ENCODE measurements at regions not wholly inside any gene's neighbourhood (a gene's known extent, or its start where the extent isn't known, plus 50 kb on each side); places are given as distances from the start of the nearest gene placed in this dataset.

DNA sequence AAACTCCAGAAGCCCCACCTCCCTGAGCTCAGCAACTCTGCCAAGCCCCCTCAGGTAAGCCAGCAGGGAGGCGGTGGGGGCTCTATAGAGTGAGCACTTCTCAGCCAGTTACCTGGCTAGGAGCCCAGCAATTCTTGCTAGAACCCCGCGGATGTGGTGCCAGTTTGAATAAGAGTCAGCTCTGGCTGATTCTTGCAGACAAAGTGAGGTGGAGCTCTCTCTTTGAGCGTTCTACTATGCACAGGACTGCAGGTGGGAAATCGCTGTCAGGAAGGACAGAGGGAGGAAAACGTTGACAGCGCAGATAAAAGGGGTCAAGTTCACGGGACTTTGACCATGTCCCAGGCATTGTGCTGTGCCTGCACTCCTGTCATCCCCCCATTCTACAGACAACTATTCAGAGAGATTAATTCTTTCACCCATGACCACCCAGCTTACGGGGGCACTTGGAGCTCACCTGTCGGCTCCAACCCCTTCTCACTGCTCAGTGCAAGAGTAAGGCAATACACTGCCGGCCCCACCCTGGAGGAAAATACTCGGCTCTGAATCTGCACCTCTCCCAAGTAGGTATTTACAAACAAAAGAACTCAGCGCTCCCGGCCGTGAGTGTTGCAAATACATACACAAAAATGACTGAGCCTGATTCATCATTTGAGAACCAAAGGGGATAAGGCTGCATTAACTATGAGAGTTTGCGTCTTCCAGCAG is 92.9 kb downstream of the ANKRD60 start:
- Histone ChIP-seq H3K4me1 (ENCODE audit: insufficient read depth) (peaks cover 18% of the 10 kb centered on the region), H3K36me3 (ENCODE audit: insufficient read depth) (no peaks in the 10 kb centered on the region), H3K4me3 (no peak overlapping the region), H4K20me1 (replicated peaks; ENCODE audit: insufficient read depth) (no peaks in the 10 kb centered on the region), H3K79me2 (replicated peaks; ENCODE audit: insufficient read depth) (no peaks in the 10 kb centered on the region), H3K27ac (ENCODE audit: low read depth) (no peak overlapping the region), H3F3A (replicated peaks; ENCODE audit: low read depth) (no peaks in the 10 kb centered on the region), H3K27me3 (ENCODE audit: insufficient read depth) (no peaks in the 10 kb centered on the region), H3K9me2 (ENCODE audit: insufficient read depth) (no peaks in the 10 kb centered on the region), H3K4me2 (no peak overlapping the region), H2AFZ (no peak overlapping the region)
- Mint-ChIP-seq H3K9me3 (no peaks in the 10 kb centered on the region), H3K27me3 (ENCODE audit: insufficient read depth, low read depth, poor library complexity) (peaks cover 10% of the 10 kb centered on the region), H3K4me1 (peaks cover 35% of the 10 kb centered on the region), H3K36me3 (ENCODE audit: low read depth) (no peaks in the 10 kb centered on the region), H3K27ac (no peak overlapping the region), H3K4me3 (peak overlapping the region; percentile 6; the same call in 1 of the 3 replicates)
- ATAC-seq (peak; percentile 47), DNase-seq (ENCODE audit: low spot score) (no peak)
- TF ChIP-seq STAT1 (IDR thresholded peaks at IDR 0.05; ENCODE audit: unreplicated experiment) (no peak), POLR2AphosphoS5 (IDR thresholded peaks at IDR 0.05; ENCODE audit: low read depth) (no peak), JUNB (IDR thresholded peaks at IDR 0.05; ENCODE audit: unreplicated experiment) (no peak), ZNF114 (CRISPR knock-in tag; IDR thresholded peaks at IDR 0.05) (no peak), CREB1 (CRISPR knock-in tag; IDR thresholded peaks at IDR 0.05; ENCODE audit: low read depth) (no peak), EZH2phosphoT487 (IDR thresholded peaks at IDR 0.05; ENCODE audit: unreplicated experiment) (no peak)
- TF ChIP-seq, protein P1, sequence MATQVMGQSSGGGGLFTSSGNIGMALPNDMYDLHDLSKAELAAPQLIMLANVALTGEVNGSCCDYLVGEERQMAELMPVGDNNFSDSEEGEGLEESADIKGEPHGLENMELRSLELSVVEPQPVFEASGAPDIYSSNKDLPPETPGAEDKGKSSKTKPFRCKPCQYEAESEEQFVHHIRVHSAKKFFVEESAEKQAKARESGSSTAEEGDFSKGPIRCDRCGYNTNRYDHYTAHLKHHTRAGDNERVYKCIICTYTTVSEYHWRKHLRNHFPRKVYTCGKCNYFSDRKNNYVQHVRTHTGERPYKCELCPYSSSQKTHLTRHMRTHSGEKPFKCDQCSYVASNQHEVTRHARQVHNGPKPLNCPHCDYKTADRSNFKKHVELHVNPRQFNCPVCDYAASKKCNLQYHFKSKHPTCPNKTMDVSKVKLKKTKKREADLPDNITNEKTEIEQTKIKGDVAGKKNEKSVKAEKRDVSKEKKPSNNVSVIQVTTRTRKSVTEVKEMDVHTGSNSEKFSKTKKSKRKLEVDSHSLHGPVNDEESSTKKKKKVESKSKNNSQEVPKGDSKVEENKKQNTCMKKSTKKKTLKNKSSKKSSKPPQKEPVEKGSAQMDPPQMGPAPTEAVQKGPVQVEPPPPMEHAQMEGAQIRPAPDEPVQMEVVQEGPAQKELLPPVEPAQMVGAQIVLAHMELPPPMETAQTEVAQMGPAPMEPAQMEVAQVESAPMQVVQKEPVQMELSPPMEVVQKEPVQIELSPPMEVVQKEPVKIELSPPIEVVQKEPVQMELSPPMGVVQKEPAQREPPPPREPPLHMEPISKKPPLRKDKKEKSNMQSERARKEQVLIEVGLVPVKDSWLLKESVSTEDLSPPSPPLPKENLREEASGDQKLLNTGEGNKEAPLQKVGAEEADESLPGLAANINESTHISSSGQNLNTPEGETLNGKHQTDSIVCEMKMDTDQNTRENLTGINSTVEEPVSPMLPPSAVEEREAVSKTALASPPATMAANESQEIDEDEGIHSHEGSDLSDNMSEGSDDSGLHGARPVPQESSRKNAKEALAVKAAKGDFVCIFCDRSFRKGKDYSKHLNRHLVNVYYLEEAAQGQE (IDR thresholded peaks at IDR 0.05; ENCODE audit: unreplicated experiment) = no peak

DNA sequence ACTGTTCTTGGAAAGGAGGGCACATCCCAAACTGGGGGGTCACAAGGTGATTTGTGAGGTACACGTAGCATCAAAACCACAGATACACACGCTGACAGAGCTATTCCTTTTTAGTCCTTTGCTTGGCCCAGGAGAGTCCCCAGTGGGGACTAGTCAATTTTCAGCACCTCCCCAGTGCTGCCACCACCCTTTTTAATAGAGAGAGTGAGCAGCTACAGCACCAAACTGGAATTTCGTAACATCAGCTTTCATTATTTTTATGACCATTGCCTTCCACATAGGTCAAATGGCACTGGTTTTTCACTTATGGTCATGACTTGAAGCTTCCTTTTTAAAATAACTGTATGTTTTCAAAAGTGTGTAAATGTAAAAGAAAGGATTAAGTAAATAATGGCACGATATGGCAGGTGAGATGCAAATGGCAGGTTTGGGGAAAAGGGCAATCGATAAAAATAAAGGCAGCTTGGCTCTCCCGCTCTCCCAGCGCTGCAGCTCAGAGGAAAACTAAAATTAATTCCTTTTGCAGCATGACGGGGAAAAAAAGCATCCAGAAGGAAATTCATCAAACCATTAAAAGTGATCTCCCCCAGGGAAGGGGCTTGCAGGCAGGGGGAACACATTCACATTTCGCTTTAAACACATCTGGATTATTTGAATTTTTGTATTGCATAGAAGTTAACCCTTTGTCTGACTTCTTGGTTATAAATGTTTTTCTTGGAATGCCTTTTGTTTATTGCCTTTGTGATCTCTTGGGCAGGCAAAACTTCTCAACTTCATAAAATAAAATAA is 95.2 kb downstream of the ANKRD60 start:
- no peak for DNase-seq (ENCODE audit: low spot score)
- H3K36me3 Mint-ChIP-seq (ENCODE audit: low read depth) = no peaks in the 10 kb centered on the region
- H4K20me1 ChIP-seq (replicated peaks; ENCODE audit: insufficient read depth) = no peaks in the 10 kb centered on the region
- H3K9me3 Mint-ChIP-seq = no peaks in the 10 kb centered on the region
- no peak for ATAC-seq
- H3K27ac Mint-ChIP-seq = no peak overlapping the region
- no peak overlapping the region for H3K4me3 Mint-ChIP-seq
- H3K4me3 ChIP-seq = no peak overlapping the region
- H2AFZ ChIP-seq = peak overlapping the region; percentile 20; the same call in 1 of the 2 replicates
- no peaks in the 10 kb centered on the region for H3K9me2 ChIP-seq (ENCODE audit: insufficient read depth)
- no peaks in the 10 kb centered on the region for H3K27me3 ChIP-seq (ENCODE audit: insufficient read depth)
- H3K79me2 ChIP-seq (replicated peaks; ENCODE audit: insufficient read depth) = no peaks in the 10 kb centered on the region
- H3F3A ChIP-seq (replicated peaks; ENCODE audit: low read depth) = no peaks in the 10 kb centered on the region
- no peak overlapping the region for H3K27ac ChIP-seq (ENCODE audit: low read depth)
- no peak overlapping the region for H3K4me2 ChIP-seq
- H3K4me1 ChIP-seq (ENCODE audit: insufficient read depth) = peaks cover 22% of the 10 kb centered on the region
- H3K4me1 Mint-ChIP-seq = peaks cover 38% of the 10 kb centered on the region
- peaks cover 7% of the 10 kb centered on the region for H3K27me3 Mint-ChIP-seq (ENCODE audit: insufficient read depth, low read depth, poor library complexity)
- H3K36me3 ChIP-seq (ENCODE audit: insufficient read depth) = no peaks in the 10 kb centered on the region
- TF ChIP-seq JUNB (IDR thresholded peaks at IDR 0.05; ENCODE audit: unreplicated experiment) (no peak), STAT1 (IDR thresholded peaks at IDR 0.05; ENCODE audit: unreplicated experiment) (no peak), ZNF331 (CRISPR knock-in tag; IDR thresholded peaks at IDR 0.05; ENCODE audit: low read depth) (no peak), NANOG (IDR thresholded peaks at IDR 0.05; ENCODE audit: borderline replicate concordance) (no peak), CREB1 (CRISPR knock-in tag; IDR thresholded peaks at IDR 0.05; ENCODE audit: low read depth) (no peak), EZH2 (IDR thresholded peaks at IDR 0.05; ENCODE audit: low read depth, unreplicated experiment) (no peak), POLR2AphosphoS5 (IDR thresholded peaks at IDR 0.05; ENCODE audit: low read depth) (no peak)
- TF ChIP-seq, protein P2, sequence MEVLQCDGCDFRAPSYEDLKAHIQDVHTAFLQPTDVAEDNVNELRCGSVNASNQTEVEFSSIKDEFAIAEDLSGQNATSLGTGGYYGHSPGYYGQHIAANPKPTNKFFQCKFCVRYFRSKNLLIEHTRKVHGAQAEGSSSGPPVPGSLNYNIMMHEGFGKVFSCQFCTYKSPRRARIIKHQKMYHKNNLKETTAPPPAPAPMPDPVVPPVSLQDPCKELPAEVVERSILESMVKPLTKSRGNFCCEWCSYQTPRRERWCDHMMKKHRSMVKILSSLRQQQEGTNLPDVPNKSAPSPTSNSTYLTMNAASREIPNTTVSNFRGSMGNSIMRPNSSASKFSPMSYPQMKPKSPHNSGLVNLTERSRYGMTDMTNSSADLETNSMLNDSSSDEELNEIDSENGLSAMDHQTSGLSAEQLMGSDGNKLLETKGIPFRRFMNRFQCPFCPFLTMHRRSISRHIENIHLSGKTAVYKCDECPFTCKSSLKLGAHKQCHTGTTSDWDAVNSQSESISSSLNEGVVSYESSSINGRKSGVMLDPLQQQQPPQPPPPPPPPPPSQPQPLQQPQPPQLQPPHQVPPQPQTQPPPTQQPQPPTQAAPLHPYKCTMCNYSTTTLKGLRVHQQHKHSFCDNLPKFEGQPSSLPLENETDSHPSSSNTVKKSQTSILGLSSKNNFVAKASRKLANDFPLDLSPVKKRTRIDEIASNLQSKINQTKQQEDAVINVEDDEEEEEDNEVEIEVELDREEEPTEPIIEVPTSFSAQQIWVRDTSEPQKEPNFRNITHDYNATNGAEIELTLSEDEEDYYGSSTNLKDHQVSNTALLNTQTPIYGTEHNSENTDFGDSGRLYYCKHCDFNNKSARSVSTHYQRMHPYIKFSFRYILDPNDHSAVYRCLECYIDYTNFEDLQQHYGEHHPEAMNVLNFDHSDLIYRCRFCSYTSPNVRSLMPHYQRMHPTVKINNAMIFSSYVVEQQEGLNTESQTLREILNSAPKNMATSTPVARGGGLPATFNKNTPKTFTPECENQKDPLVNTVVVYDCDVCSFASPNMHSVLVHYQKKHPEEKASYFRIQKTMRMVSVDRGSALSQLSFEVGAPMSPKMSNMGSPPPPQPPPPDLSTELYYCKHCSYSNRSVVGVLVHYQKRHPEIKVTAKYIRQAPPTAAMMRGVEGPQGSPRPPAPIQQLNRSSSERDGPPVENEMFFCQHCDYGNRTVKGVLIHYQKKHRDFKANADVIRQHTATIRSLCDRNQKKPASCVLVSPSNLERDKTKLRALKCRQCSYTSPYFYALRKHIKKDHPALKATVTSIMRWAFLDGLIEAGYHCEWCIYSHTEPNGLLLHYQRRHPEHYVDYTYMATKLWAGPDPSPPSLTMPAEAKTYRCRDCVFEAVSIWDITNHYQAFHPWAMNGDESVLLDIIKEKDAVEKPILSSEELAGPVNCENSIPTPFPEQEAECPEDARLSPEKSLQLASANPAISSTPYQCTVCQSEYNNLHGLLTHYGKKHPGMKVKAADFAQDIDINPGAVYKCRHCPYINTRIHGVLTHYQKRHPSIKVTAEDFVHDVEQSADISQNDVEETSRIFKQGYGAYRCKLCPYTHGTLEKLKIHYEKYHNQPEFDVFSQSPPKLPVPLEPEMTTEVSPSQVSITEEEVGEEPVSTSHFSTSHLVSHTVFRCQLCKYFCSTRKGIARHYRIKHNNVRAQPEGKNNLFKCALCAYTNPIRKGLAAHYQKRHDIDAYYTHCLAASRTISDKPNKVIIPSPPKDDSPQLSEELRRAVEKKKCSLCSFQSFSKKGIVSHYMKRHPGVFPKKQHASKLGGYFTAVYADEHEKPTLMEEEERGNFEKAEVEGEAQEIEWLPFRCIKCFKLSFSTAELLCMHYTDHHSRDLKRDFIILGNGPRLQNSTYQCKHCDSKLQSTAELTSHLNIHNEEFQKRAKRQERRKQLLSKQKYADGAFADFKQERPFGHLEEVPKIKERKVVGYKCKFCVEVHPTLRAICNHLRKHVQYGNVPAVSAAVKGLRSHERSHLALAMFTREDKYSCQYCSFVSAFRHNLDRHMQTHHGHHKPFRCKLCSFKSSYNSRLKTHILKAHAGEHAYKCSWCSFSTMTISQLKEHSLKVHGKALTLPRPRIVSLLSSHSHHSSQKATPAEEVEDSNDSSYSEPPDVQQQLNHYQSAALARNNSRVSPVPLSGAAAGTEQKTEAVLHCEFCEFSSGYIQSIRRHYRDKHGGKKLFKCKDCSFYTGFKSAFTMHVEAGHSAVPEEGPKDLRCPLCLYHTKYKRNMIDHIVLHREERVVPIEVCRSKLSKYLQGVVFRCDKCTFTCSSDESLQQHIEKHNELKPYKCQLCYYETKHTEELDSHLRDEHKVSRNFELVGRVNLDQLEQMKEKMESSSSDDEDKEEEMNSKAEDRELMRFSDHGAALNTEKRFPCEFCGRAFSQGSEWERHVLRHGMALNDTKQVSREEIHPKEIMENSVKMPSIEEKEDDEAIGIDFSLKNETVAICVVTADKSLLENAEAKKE (CRISPR knock-in tag; IDR thresholded peaks at IDR 0.05) = no peak
